ENCODE measurements at regions not wholly inside any gene's neighbourhood (a gene's known extent, or its start where the extent isn't known, plus 50 kb on each side); places are given as distances from the start of the nearest gene placed in this dataset.

DNA sequence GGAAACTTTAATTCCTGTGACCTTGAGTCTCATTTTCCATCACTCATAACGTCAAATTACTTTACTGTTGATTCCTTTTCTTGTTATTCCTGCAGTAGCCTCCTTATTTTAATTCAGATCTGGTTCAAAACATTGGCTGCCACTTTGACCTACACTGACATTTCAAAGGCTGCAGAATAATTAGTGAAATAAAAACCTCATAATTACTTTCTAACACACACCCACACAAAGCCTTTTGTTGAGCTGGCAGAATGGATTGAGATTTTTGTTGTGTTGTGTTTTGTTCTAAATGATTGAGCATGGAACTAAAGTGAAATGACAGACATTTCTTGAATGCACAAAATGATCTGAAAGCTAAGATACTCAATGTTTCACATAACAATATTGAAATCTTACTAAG, 507.5 kb upstream of the STXBP6 start:
- TF ChIP-seq, protein P1, sequence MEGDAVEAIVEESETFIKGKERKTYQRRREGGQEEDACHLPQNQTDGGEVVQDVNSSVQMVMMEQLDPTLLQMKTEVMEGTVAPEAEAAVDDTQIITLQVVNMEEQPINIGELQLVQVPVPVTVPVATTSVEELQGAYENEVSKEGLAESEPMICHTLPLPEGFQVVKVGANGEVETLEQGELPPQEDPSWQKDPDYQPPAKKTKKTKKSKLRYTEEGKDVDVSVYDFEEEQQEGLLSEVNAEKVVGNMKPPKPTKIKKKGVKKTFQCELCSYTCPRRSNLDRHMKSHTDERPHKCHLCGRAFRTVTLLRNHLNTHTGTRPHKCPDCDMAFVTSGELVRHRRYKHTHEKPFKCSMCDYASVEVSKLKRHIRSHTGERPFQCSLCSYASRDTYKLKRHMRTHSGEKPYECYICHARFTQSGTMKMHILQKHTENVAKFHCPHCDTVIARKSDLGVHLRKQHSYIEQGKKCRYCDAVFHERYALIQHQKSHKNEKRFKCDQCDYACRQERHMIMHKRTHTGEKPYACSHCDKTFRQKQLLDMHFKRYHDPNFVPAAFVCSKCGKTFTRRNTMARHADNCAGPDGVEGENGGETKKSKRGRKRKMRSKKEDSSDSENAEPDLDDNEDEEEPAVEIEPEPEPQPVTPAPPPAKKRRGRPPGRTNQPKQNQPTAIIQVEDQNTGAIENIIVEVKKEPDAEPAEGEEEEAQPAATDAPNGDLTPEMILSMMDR (IDR thresholded peaks at IDR 0.05), result no peak
- TF ChIP-seq POLR2A (IDR thresholded peaks at IDR 0.05), result no peak

All from lower leg skin (tissue), 3 donors.